NCI-H460 (cell line): ENCODE measurements at regions not wholly inside any gene's neighbourhood (a gene's known extent, or its start where the extent isn't known, plus 50 kb on each side); places are given as distances from the start of the nearest gene placed in this dataset.

Experiments
- DNase-seq: peaks from one replicate; pipeline ENCODE4 v3.0.0-alpha.2; 2016; ENCODE audit warnings: low read depth; ENCODE audit errors: extremely low read depth
- small RNA-seq, 2 experiments: library from RNA; depleted of rRNA; stranded (forward); fragments of <200 nt; gene quantifications; one replicate each; pipeline ENCODE3, GENCODE V24; 2014

- no peak for DNase-seq
Observed at GRCh38 chr6:159359581-159360297, 190.5 kb downstream of the FNDC1 start.

GRCh38 chr6:159358562-159358961 lies 189.4 kb downstream of the FNDC1 start:
- no peak for DNase-seq

- DNase-seq = no peak
Observed at GRCh38 chr6:159357211-159357915, 188.2 kb downstream of the FNDC1 start.

GRCh38 chr6:159353193-159353592 lies 184.0 kb downstream of the FNDC1 start:
- no peak for DNase-seq

- DNase-seq = no peak
Observed at GRCh38 chr6:159351707-159352106, 182.5 kb downstream of the FNDC1 start.

- DNase-seq = no peak
Observed at GRCh38 chr6:159349915-159350314, 180.7 kb downstream of the FNDC1 start.

- DNase-seq = no peak
Observed at GRCh38 chr6:159343709-159344108, 174.5 kb downstream of the FNDC1 start.

- no peak for DNase-seq
Observed at GRCh38 chr6:159342146-159342545, 172.9 kb downstream of the FNDC1 start.

GRCh38 chr6:159334068-159334467 lies 164.9 kb downstream of the FNDC1 start:
- no peak for DNase-seq

- no peak for DNase-seq
Observed at GRCh38 chr6:159331451-159331850, 162.3 kb downstream of the FNDC1 start.

- no peak for DNase-seq
Observed at GRCh38 chr6:159329081-159329480, 159.9 kb downstream of the FNDC1 start.

- DNase-seq = no peak
Observed at GRCh38 chr6:159328052-159328451, 158.9 kb downstream of the FNDC1 start.

GRCh38 chr6:159325476-159325875 lies 156.3 kb downstream of the FNDC1 start:
- no peak for DNase-seq

- DNase-seq = no peak
Observed at GRCh38 chr6:159324596-159324995, 155.4 kb downstream of the FNDC1 start.

Small RNA genes lying in the stretch of these regions (small RNA-seq; reads per million reads assigned to genes)
- gene AL078604.3 = 0 reads per million in 2 experiments
